Endothelial cell of umbilical vein (primary cell): ENCODE measurements at regions not wholly inside any gene's neighbourhood (a gene's known extent, or its start where the extent isn't known, plus 50 kb on each side); places are given as distances from the start of the nearest gene placed in this dataset.

Source experiments
- BruUV-seq: library from RNA; stranded (reverse); fragments of 400-500 nt; replicated peaks from 2 replicates; lab custom pipeline; 2021; lab: Mats Ljungman, UMichigan
- CTCF ChIA-PET: fragments of 300-600, 350-600 bp; sonication (Branson Sonifier 250); formaldehyde crosslinking; loops from one replicate; lab custom pipeline; 2021; ENCODE audit warnings: antibody characterized with exemption, inconsistent platforms; lab: Charles Lee
- POLR2A ChIA-PET: fragments of 300-600, 350-600 bp; sonication (Branson Sonifier 250); formaldehyde crosslinking; loops from one replicate; lab custom pipeline; 2021; ENCODE audit warnings: antibody characterized with exemption, inconsistent platforms; lab: Charles Lee
- DNase-seq: peaks from one replicate; pipeline ENCODE4 v3.0.0-alpha.2; 2011; ENCODE audit warnings: low read depth, low spot score
- FAIRE-seq: peaks from 2 replicates; lab custom pipeline; 2011; peaks lifted over from hg19 to GRCh38; lab: Jason Lieb, UNC
- H2AFZ ChIP-seq: 2 replicates; pipeline ENCODE4 v1.6.0; 2012; ENCODE audit warnings: low read depth, low read length, control low read depth, inconsistent platforms
- H3K27ac ChIP-seq: 2 replicates; pipeline ENCODE4 v1.5.1; 2011; ENCODE audit warnings: low read depth, mild to moderate bottlenecking, control low read depth, low read length, moderate library complexity; ENCODE audit not compliant: insufficient read depth
- H3K27me3 ChIP-seq, 2 experiments: 2 replicates each; pipeline versions ENCODE4 v1.6.0 to v1.6.1; 2011; ENCODE audit warnings: low read length in 2 of 2, mixed read lengths in 1 of 2; ENCODE audit not compliant: control insufficient read depth in 2 of 2, insufficient read depth in 2 of 2
- H3K36me3 ChIP-seq, 2 experiments: 2 replicates in 1 of 2; 3 replicates in 1 of 2; pipeline ENCODE4 v1.5.1; 2011; ENCODE audit warnings: low read length in 2 of 2, mild to moderate bottlenecking in 1 of 2, moderate library complexity in 1 of 2; ENCODE audit not compliant: control insufficient read depth in 2 of 2, insufficient read depth in 2 of 2; ENCODE audit errors: extremely low read depth in 1 of 2
- H3K4me1 ChIP-seq: 3 replicates; pipeline ENCODE4 v1.5.1; 2011; ENCODE audit warnings: mild to moderate bottlenecking, low read length; ENCODE audit not compliant: control insufficient read depth, insufficient read depth; ENCODE audit errors: extremely low read depth
- H3K4me2 ChIP-seq: 2 replicates; pipeline ENCODE4 v1.6.1; 2011; ENCODE audit warnings: low read length, control low read depth, mixed read lengths; ENCODE audit not compliant: insufficient read depth
- H3K4me3 ChIP-seq, 3 experiments: fragments of 200-600 bp in 1 of 3; sonication (generic), shearing (Covaris generic) in 1 of 3; replicated peaks in 1 of 3; 2 replicates each; pipeline ENCODE4 v1.5.1; 2011 to 2016; ENCODE audit warnings: control low read depth in 3 of 3, low read length in 3 of 3, mild to moderate bottlenecking in 2 of 3, inconsistent platforms in 1 of 3, low read depth in 1 of 3, moderate library complexity in 1 of 3; ENCODE audit not compliant: insufficient read depth in 1 of 3
- H3K79me2 ChIP-seq: 2 replicates; pipeline ENCODE4 v1.6.0; 2012; ENCODE audit warnings: low read length, inconsistent platforms; ENCODE audit not compliant: control insufficient read depth, insufficient read depth
- H3K9ac ChIP-seq: replicated peaks from 2 replicates; pipeline ENCODE3; 2011; ENCODE audit warnings: low read length, control low read depth; ENCODE audit not compliant: insufficient read depth; ENCODE audit errors: extremely low read depth
- H3K9me1 ChIP-seq: replicated peaks from 3 replicates; pipeline ENCODE4 v1.6.0; 2011; ENCODE audit warnings: mild to moderate bottlenecking, low read length; ENCODE audit not compliant: control insufficient read depth, insufficient read depth; ENCODE audit errors: extremely low read depth
- H3K9me3 ChIP-seq: replicated peaks from 2 replicates; pipeline ENCODE4 v1.5.1; 2012; ENCODE audit warnings: low read length, inconsistent platforms; ENCODE audit not compliant: control insufficient read depth, insufficient read depth
- H4K20me1 ChIP-seq: replicated peaks from 2 replicates; pipeline ENCODE3; 2011; ENCODE audit warnings: mild to moderate bottlenecking, low read length; ENCODE audit not compliant: control insufficient read depth, insufficient read depth; ENCODE audit errors: extremely low read depth
- EZH2 ChIP-seq: IDR thresholded peaks from 2 replicates; pipeline ENCODE4 v1.6.1; 2012; ENCODE audit warnings: borderline replicate concordance, low read depth, mild to moderate bottlenecking, moderate library complexity, low read length, inconsistent platforms; ENCODE audit not compliant: severe bottlenecking
- FOS ChIP-seq: IDR thresholded peaks from 2 replicates; pipeline ENCODE4 v1.6.1; 2011; ENCODE audit warnings: mild to moderate bottlenecking, low read length, moderate library complexity, borderline replicate concordance; ENCODE audit not compliant: insufficient read depth
- GATA2 ChIP-seq: IDR thresholded peaks from 2 replicates; pipeline ENCODE4 v1.7.0; 2011; ENCODE audit warnings: low read depth, mild to moderate bottlenecking, moderate library complexity, mixed read lengths, low read length; ENCODE audit not compliant: insufficient read length, insufficient read depth
- JUN ChIP-seq: IDR thresholded peaks from 2 replicates; pipeline ENCODE4 v1.6.1; 2011; ENCODE audit warnings: borderline replicate concordance, low read depth; ENCODE audit not compliant: insufficient read length, insufficient read depth
- MYC ChIP-seq: IDR thresholded peaks from one replicate; pipeline ENCODE4 v1.6.1; 2011; ENCODE audit warnings: mild to moderate bottlenecking, low read depth, low read length
- POLR2A ChIP-seq: IDR thresholded peaks from 2 replicates; pipeline ENCODE4 v1.6.1; 2012; ENCODE audit warnings: low read depth, mild to moderate bottlenecking, control low read depth, low read length
- POLR2AphosphoS5 ChIP-seq: IDR thresholded peaks from 2 replicates; pipeline ENCODE4 v1.6.1; 2012; ENCODE audit warnings: low read depth, mild to moderate bottlenecking, control low read depth, low read length, moderate library complexity; ENCODE audit not compliant: insufficient read depth
- dilution Hi-C: fragments of 300-500 bp; cut with MboI; formaldehyde crosslinking; loops from one replicate; pipeline ENCODE4 v1.15.0; 2019; ENCODE audit warnings: low sequenced_read_pairs; ENCODE audit not compliant: extremely low pct_ligation_motif_present
- intact Hi-C: fragments of 100-400 bp; cut with micrococcal nuclease; formaldehyde crosslinking; loops from one replicate; pipeline ENCODE4 v1.10.0; 2022
- TF ChIP-seq, protein P1 (sequence below): IDR thresholded peaks from 2 replicates; pipeline ENCODE4 v1.6.1; 2011; ENCODE audit not compliant: insufficient read depth, insufficient read length
- TF ChIP-seq, protein P2 (sequence below), 2 donors: IDR thresholded peaks; 1 replicate in 1 of 2; 2 replicates in 1 of 2; pipeline ENCODE4 v1.5.1; 2011; ENCODE audit warnings: low read length in 2 of 2, mild to moderate bottlenecking in 2 of 2, moderate library complexity in 2 of 2, control low read depth in 1 of 2, inconsistent platforms in 1 of 2, low read depth in 1 of 2; ENCODE audit not compliant: insufficient read depth in 1 of 2; ENCODE audit errors: extremely low read depth in 1 of 2

DNA sequence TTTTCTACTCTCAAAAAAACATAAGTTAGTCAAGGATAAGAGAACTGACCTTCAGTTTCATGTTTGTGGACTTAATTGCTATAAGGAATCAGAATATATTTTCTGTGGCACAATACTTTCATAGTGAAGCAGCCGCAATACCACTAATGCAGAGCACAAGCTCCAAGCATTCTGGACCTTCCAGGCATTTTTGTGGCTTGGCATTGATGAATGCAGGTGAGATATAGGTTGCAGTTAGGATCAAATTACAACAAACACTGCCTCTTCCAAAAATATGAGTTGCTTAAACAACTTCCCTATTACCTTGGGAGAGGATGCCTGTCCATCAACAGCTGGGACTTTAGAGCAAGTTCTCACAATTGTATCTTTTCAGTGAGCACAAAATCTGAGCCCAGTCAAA, 162.8 kb upstream of the RSPO3 start:
- Histone ChIP-seq H3K9me1 (no peaks in the 10 kb centered on the region), H3K9me3 (no peaks in the 10 kb centered on the region), H3K4me1 (no peaks in the 10 kb centered on the region), H3K79me2 (no peaks in the 10 kb centered on the region), H3K36me3 (no peaks in the 10 kb centered on the region), H4K20me1 (no peaks in the 10 kb centered on the region), H3K27ac (no peak overlapping the region), H3K4me3 (no peak overlapping the region), H3K4me2 (no peak overlapping the region), H3K9ac (no peak overlapping the region), H3K27me3 (no peaks in the 10 kb centered on the region), H2AFZ (no peak overlapping the region)
- dilution Hi-C loops (no loop called here), intact Hi-C loops (no loop called here)
- no TSS peak for BruUV-seq
- CTCF ChIA-PET, result interaction anchor here (1.9 kb wide), 1 partner anchor 151 kb away, joined by 7 read pairs; no protein-coding TSS in a partner anchor
- no peak for DNase-seq
- FAIRE-seq, result no peak
- TF ChIP-seq, protein P1, sequence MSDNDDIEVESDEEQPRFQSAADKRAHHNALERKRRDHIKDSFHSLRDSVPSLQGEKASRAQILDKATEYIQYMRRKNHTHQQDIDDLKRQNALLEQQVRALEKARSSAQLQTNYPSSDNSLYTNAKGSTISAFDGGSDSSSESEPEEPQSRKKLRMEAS, result no peak
- TF ChIP-seq GATA2, result no peak
- TF ChIP-seq POLR2A, result no peak
- TF ChIP-seq, protein P2, sequence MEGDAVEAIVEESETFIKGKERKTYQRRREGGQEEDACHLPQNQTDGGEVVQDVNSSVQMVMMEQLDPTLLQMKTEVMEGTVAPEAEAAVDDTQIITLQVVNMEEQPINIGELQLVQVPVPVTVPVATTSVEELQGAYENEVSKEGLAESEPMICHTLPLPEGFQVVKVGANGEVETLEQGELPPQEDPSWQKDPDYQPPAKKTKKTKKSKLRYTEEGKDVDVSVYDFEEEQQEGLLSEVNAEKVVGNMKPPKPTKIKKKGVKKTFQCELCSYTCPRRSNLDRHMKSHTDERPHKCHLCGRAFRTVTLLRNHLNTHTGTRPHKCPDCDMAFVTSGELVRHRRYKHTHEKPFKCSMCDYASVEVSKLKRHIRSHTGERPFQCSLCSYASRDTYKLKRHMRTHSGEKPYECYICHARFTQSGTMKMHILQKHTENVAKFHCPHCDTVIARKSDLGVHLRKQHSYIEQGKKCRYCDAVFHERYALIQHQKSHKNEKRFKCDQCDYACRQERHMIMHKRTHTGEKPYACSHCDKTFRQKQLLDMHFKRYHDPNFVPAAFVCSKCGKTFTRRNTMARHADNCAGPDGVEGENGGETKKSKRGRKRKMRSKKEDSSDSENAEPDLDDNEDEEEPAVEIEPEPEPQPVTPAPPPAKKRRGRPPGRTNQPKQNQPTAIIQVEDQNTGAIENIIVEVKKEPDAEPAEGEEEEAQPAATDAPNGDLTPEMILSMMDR (IDR thresholded peaks at IDR 0.05; ENCODE audit: extremely low read depth in 1 of 2, insufficient read depth in 1 of 2, low read depth in 1 of 2, low read length in 2 of 2), result no peak
- TF ChIP-seq JUN, result no peak
- TF ChIP-seq POLR2AphosphoS5, result no peak
- no peak for TF ChIP-seq EZH2
- no peak for TF ChIP-seq MYC
- TF ChIP-seq FOS, result no peak
- POLR2A ChIA-PET, result no interaction called here
